Ovary (tissue), 3 donors: ENCODE measurements at regions not wholly inside any gene's neighbourhood (a gene's known extent, or its start where the extent isn't known, plus 50 kb on each side); places are given as distances from the start of the nearest gene placed in this dataset.

Experiments
- EP300 ChIP-seq: sonication (generic); formaldehyde crosslinking; IDR thresholded peaks from one replicate; pipeline ENCODE4 v1.6.1; 2017; ENCODE audit warnings: antibody characterized with exemption
- TF ChIP-seq, protein P1 (sequence below), 3 donors: fragments of 450-650 bp in 2 of 3; fragments of 200-600 bp in 1 of 3; IDR thresholded peaks; one replicate each; pipeline versions ENCODE4 v1.5.1 to v1.8.0; 2016 to 2022; ENCODE audit warnings: antibody characterized with exemption in 3 of 3, mild to moderate bottlenecking in 1 of 3
- donor health status: DM: no; HTN: no; CAD: no.

DNA sequence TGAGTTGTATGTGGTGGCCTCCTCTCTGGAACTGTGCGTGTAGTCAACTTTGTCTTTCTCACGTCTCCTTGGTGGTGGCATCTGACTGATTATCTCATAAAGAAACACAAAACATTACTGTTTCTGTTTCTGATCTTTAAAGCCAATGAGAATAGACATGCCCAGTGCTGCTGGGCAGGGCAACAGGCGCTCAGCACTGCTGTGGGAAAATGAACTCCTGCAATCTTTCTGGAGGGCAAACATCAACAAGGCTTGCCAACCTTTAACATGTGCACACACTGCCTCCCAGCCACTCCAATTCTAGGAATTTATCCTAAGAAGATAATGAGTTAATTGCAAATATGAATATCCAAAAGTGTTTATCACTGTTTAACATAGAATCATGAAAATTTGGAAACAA, 106.3 kb upstream of the CD93 start:
- no peak for TF ChIP-seq EP300
- TF ChIP-seq, protein P1, sequence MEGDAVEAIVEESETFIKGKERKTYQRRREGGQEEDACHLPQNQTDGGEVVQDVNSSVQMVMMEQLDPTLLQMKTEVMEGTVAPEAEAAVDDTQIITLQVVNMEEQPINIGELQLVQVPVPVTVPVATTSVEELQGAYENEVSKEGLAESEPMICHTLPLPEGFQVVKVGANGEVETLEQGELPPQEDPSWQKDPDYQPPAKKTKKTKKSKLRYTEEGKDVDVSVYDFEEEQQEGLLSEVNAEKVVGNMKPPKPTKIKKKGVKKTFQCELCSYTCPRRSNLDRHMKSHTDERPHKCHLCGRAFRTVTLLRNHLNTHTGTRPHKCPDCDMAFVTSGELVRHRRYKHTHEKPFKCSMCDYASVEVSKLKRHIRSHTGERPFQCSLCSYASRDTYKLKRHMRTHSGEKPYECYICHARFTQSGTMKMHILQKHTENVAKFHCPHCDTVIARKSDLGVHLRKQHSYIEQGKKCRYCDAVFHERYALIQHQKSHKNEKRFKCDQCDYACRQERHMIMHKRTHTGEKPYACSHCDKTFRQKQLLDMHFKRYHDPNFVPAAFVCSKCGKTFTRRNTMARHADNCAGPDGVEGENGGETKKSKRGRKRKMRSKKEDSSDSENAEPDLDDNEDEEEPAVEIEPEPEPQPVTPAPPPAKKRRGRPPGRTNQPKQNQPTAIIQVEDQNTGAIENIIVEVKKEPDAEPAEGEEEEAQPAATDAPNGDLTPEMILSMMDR (IDR thresholded peaks at IDR 0.05), result no peak
